Gastrocnemius medialis (tissue), 4 donors: ENCODE measurements at regions not wholly inside any gene's neighbourhood (a gene's known extent, or its start where the extent isn't known, plus 50 kb on each side); places are given as distances from the start of the nearest gene placed in this dataset.

ENCODE experiments used
- CTCF ChIP-seq, 5 experiments: fragments of 450-650 bp in 3 of 5; fragments of 200-600 bp in 2 of 5; sonication (generic) in 2 of 5; IDR thresholded peaks in 4 of 5; conservative IDR thresholded peaks in 1 of 5; 1 replicate in 4 of 5; 2 replicates in 1 of 5; pipeline ENCODE4 v1.5.1; 2016 to 2019; ENCODE audit warnings: antibody characterized with exemption in 5 of 5, mild to moderate bottlenecking in 3 of 5, moderate library complexity in 3 of 5
- POLR2A ChIP-seq, 2 donors: fragments of 450-650 bp; IDR thresholded peaks; one replicate each; pipeline ENCODE4 v1.6.1; 2017; ENCODE audit warnings: antibody characterized with exemption in 2 of 2, mild to moderate bottlenecking in 2 of 2, moderate library complexity in 2 of 2

- TF ChIP-seq CTCF (IDR thresholded peaks at IDR 0.05 in 4 of 5, conservative IDR thresholded peaks at IDR 0.05 in 1 of 5): no peak
- no peak for TF ChIP-seq POLR2A (IDR thresholded peaks at IDR 0.05)
Measured at GRCh38 chr4:64822405-64822804, 413.2 kb upstream of the TECRL start.
